Immature natural killer cell (primary cell): ENCODE measurements at regions not wholly inside any gene's neighbourhood (a gene's known extent, or its start where the extent isn't known, plus 50 kb on each side); places are given as distances from the start of the nearest gene placed in this dataset.
A peak's percentile ranks its signal among the peaks of the same experiment; 100 is the strongest.

Experiments used
- DNase-seq, 3 donors: peaks; one replicate each; pipeline ENCODE4 v3.0.0; 2022; ENCODE audit warnings: mixed read lengths in 1 of 3
- H3K27ac Mint-ChIP-seq, 6 donors: one replicate each; pipeline ENCODE4 v1.8.0; 2020; ENCODE audit warnings: mixed read lengths in 6 of 6, mild to moderate bottlenecking in 5 of 6, inconsistent platforms in 4 of 6, moderate library complexity in 3 of 6
- H3K27me3 Mint-ChIP-seq, 3 donors: one replicate each; pipeline ENCODE4 v1.8.0; 2020 to 2021; ENCODE audit warnings: low read depth in 3 of 3, mild to moderate bottlenecking in 3 of 3, mixed read lengths in 3 of 3, moderate library complexity in 3 of 3, inconsistent platforms in 1 of 3
- H3K36me3 Mint-ChIP-seq, 3 donors: one replicate each; pipeline ENCODE4 v1.8.0; 2020; ENCODE audit warnings: mixed read lengths in 3 of 3, inconsistent platforms in 2 of 3, mild to moderate bottlenecking in 2 of 3
- H3K4me1 Mint-ChIP-seq, 2 donors: one replicate each; pipeline ENCODE4 v1.8.0; 2020; ENCODE audit warnings: inconsistent platforms in 2 of 2, mild to moderate bottlenecking in 2 of 2, mixed read lengths in 2 of 2, moderate library complexity in 1 of 2
- H3K4me3 Mint-ChIP-seq, 5 donors: one replicate each; pipeline ENCODE4 v1.8.0; 2020; ENCODE audit warnings: mild to moderate bottlenecking in 5 of 5, mixed read lengths in 5 of 5, inconsistent platforms in 3 of 5, moderate library complexity in 3 of 5
- H3K9me3 Mint-ChIP-seq, 6 donors: one replicate each; pipeline ENCODE4 v1.8.0; 2020; ENCODE audit warnings: mild to moderate bottlenecking in 6 of 6, mixed read lengths in 6 of 6, inconsistent platforms in 4 of 6, moderate library complexity in 3 of 6

DNA sequence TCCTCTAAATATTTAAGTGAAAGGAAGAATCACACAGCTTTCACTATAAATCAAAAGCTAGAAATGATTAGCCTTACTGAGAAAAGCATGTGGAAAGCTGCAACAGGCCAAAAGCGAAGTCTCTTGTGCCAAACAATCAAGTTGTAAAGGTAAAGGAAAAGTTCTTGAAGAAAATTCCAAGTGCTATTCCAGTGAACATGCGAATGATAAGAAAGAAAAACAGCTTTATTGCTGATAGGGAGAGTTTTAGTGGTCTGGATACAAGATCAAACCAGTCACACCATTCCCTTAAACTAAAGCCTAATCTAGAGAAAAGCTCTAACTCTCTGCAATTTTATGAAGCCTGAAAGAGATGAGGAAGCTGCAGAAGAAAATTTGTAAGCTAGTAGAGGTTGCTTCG, 190.9 kb downstream of the BTG1 start:
- peak overlapping the region in 2 of 6 donors; percentile 12 to 34 for H3K27ac Mint-ChIP-seq
- no peaks in the 10 kb centered on the region for H3K27me3 Mint-ChIP-seq
- H3K9me3 Mint-ChIP-seq, result no peaks in the 10 kb centered on the region
- H3K4me3 Mint-ChIP-seq, result no peak overlapping the region
- peaks cover 0 to 6% (median 0%) of the 10 kb centered on the region in 3 donors for H3K36me3 Mint-ChIP-seq
- no peak for DNase-seq
- no peaks in the 10 kb centered on the region for H3K4me1 Mint-ChIP-seq

GRCh38 chr12:91954326-91954725, 191.3 kb downstream of the BTG1 start:
- H3K4me1 Mint-ChIP-seq, result no peaks in the 10 kb centered on the region
- H3K36me3 Mint-ChIP-seq, result peaks cover 0 to 6% (median 0%) of the 10 kb centered on the region in 3 donors
- no peak overlapping the region for H3K4me3 Mint-ChIP-seq
- DNase-seq, result no peak
- H3K27ac Mint-ChIP-seq, result peak overlapping the region in 2 of 6 donors; percentile 12 to 34
- H3K27me3 Mint-ChIP-seq, result no peaks in the 10 kb centered on the region
- H3K9me3 Mint-ChIP-seq, result no peaks in the 10 kb centered on the region

- Mint-ChIP-seq H3K9me3 (no peaks in the 10 kb centered on the region), H3K27me3 (peaks cover 0 to 1% (median under 1%) of the 10 kb centered on the region in 3 donors), H3K4me1 (peaks cover 5 to 7% of the 10 kb centered on the region in 2 donors), H3K27ac (no peak overlapping the region), H3K36me3 (peaks cover 0 to 4% (median 0%) of the 10 kb centered on the region in 3 donors), H3K4me3 (no peak overlapping the region)
- no peak for DNase-seq
Observed at GRCh38 chr12:91952916-91953315, 192.7 kb downstream of the BTG1 start.

GRCh38 chr12:91951571-91951970, 194.1 kb downstream of the BTG1 start:
- H3K36me3 Mint-ChIP-seq, result no peaks in the 10 kb centered on the region
- peaks cover 5 to 7% of the 10 kb centered on the region in 2 donors for H3K4me1 Mint-ChIP-seq
- H3K4me3 Mint-ChIP-seq, result no peak overlapping the region
- H3K27ac Mint-ChIP-seq, result no peak overlapping the region
- no peak for DNase-seq
- H3K27me3 Mint-ChIP-seq, result peaks cover 0 to 4% (median 2%) of the 10 kb centered on the region in 3 donors
- no peaks in the 10 kb centered on the region for H3K9me3 Mint-ChIP-seq

DNA sequence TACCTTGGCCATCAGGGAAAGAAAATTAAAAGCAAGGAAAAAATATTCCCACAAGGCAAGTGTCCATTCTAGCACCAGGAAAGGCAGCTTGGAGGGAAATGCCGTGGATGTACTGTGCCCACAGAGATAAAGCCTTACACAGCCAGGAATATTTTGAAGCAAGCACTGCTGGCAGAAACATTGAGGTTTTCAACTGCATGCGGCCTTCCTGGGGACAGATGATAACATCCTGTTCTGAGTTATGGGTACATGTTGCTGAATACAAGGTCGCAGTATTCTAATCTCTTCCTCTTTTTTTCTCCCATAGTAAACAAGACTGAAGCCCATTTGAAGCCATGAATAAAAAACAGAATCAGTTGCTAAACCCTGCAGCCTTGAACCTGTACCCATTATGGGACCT, 197.1 kb downstream of the BTG1 start:
- H3K4me3 Mint-ChIP-seq, result no peak overlapping the region
- H3K27ac Mint-ChIP-seq, result peak overlapping the region in 2 of 6 donors; percentile 36 to 85
- H3K9me3 Mint-ChIP-seq, result peaks cover 0 to 2% (median 0%) of the 10 kb centered on the region in 6 donors
- no peaks in the 10 kb centered on the region for H3K36me3 Mint-ChIP-seq
- H3K4me1 Mint-ChIP-seq, result peaks cover 5 to 7% of the 10 kb centered on the region in 2 donors
- peaks cover 0 to 4% (median 2%) of the 10 kb centered on the region in 3 donors for H3K27me3 Mint-ChIP-seq
- DNase-seq, result peak in 1 of 3 donors; percentile 9

GRCh38 chr12:91947459-91947858, 198.2 kb downstream of the BTG1 start:
- no peak overlapping the region for H3K4me3 Mint-ChIP-seq
- H3K4me1 Mint-ChIP-seq, result peaks cover 5 to 7% of the 10 kb centered on the region in 2 donors
- peaks cover 2 to 5% (median 2%) of the 10 kb centered on the region in 3 donors for H3K27me3 Mint-ChIP-seq
- DNase-seq, result no peak
- H3K36me3 Mint-ChIP-seq, result peaks cover 0 to 5% (median 0%) of the 10 kb centered on the region in 3 donors
- peaks cover 0 to 5% (median 0%) of the 10 kb centered on the region in 6 donors for H3K9me3 Mint-ChIP-seq
- peak overlapping the region in 1 of 6 donors; percentile 65 for H3K27ac Mint-ChIP-seq

DNA sequence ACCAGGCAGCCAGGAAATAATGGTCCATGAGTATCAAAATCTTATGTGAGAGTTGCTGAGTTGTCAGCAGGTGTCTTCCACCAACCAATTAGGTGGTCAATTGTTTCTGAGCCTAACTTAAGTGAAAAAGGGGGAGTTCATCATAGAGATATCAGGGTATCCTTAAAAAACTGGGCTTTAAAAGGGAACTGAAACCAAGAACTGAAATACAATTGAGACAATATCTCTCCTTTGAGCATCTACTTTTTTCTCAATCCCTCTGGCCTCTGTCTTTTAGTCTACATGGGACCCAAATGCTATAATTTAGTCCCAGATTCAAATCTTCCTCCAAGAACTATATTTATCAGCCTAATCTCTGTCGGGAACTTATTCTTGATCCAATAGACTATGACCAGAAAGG, 201.0 kb downstream of the BTG1 start:
- H3K4me1 Mint-ChIP-seq, result peaks cover 5 to 7% of the 10 kb centered on the region in 2 donors
- peak overlapping the region in 1 of 6 donors; percentile 2 for H3K27ac Mint-ChIP-seq
- peaks cover 0 to 5% (median 0%) of the 10 kb centered on the region in 6 donors for H3K9me3 Mint-ChIP-seq
- no peak overlapping the region for H3K4me3 Mint-ChIP-seq
- H3K27me3 Mint-ChIP-seq, result peaks cover 2 to 7% (median 2%) of the 10 kb centered on the region in 3 donors
- peaks cover 0 to 12% (median 3%) of the 10 kb centered on the region in 3 donors for H3K36me3 Mint-ChIP-seq
- DNase-seq, result no peak

GRCh38 chr12:91940826-91941570, 204.6 kb downstream of the BTG1 start:
- DNase-seq, result no peak
- Mint-ChIP-seq H3K4me3 (no peak overlapping the region), H3K36me3 (peaks cover 0 to 16% (median 3%) of the 10 kb centered on the region in 3 donors), H3K9me3 (peaks cover 0 to 5% (median 0%) of the 10 kb centered on the region in 6 donors), H3K27ac (no peak overlapping the region), H3K27me3 (peaks cover 0 to 3% (median 2%) of the 10 kb centered on the region in 3 donors), H3K4me1 (no peaks in the 10 kb centered on the region)

GRCh38 chr12:91940322-91940721, 205.3 kb downstream of the BTG1 start:
- H3K36me3 Mint-ChIP-seq, result peaks cover 0 to 16% (median 3%) of the 10 kb centered on the region in 3 donors
- H3K27ac Mint-ChIP-seq, result no peak overlapping the region
- H3K4me3 Mint-ChIP-seq, result no peak overlapping the region
- no peak for DNase-seq
- peaks cover 0 to 3% (median 2%) of the 10 kb centered on the region in 3 donors for H3K27me3 Mint-ChIP-seq
- H3K4me1 Mint-ChIP-seq, result no peaks in the 10 kb centered on the region
- peaks cover 0 to 5% (median 0%) of the 10 kb centered on the region in 6 donors for H3K9me3 Mint-ChIP-seq

GRCh38 chr12:91937706-91938105, 207.9 kb downstream of the BTG1 start:
- Mint-ChIP-seq H3K27me3 (peaks cover 0 to 3% (median 2%) of the 10 kb centered on the region in 3 donors), H3K4me1 (no peaks in the 10 kb centered on the region), H3K9me3 (peaks cover 0 to 2% (median 0%) of the 10 kb centered on the region in 6 donors), H3K27ac (peak overlapping the region in 1 of 6 donors; percentile 3), H3K36me3 (peaks cover 0 to 11% (median 3%) of the 10 kb centered on the region in 3 donors), H3K4me3 (no peak overlapping the region)
- DNase-seq, result no peak

DNA sequence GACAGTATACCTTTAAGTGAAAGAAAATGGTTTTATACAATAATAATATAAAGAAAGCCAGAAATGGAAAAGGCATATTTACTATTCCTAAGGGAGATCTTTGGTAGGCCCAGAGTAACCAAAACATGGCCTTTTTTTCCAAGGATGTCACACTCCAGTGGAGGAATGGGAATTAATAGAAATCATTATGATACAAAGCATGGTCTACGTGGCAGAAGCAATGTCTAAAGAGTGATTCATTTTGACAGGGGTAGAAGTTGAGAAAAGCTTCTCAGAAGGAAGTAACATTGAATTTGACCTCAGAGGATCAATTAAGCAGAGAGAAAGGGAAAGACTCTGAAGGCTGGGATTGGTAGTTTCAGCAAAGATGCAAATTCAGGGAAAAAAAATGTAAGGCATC, 208.6 kb downstream of the BTG1 start:
- H3K27me3 Mint-ChIP-seq, result peaks cover 0 to 2% (median 0%) of the 10 kb centered on the region in 3 donors
- no peak for DNase-seq
- no peaks in the 10 kb centered on the region for H3K4me1 Mint-ChIP-seq
- peak overlapping the region in 2 of 6 donors; percentile 3 to 24 for H3K27ac Mint-ChIP-seq
- peaks cover 0 to 11% (median 3%) of the 10 kb centered on the region in 3 donors for H3K36me3 Mint-ChIP-seq
- no peaks in the 10 kb centered on the region for H3K9me3 Mint-ChIP-seq
- no peak overlapping the region for H3K4me3 Mint-ChIP-seq

DNA sequence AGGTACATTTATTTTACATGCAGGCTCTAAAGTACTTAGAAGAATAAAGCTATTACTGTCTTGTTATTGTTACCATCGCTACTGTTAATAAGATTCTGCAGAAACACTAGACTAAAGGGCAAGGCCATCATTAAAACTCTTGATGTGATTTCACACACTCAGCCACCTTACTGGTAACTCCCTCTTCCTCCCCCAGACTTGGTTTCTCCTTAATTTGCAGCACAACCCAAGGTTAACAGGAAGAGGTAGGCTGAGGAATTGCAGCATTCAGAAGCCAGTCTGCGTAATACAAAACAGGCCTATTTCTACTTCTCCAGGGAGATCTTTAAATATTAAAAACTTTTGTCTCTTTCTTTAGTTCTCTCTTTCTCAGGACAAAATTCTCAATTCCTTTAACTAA, 210.3 kb downstream of the BTG1 start:
- DNase-seq, result no peak
- Mint-ChIP-seq H3K36me3 (peaks cover 0 to 8% (median 0%) of the 10 kb centered on the region in 3 donors), H3K27me3 (no peaks in the 10 kb centered on the region), H3K9me3 (no peaks in the 10 kb centered on the region), H3K4me1 (no peaks in the 10 kb centered on the region), H3K4me3 (no peak overlapping the region), H3K27ac (no peak overlapping the region)

DNA sequence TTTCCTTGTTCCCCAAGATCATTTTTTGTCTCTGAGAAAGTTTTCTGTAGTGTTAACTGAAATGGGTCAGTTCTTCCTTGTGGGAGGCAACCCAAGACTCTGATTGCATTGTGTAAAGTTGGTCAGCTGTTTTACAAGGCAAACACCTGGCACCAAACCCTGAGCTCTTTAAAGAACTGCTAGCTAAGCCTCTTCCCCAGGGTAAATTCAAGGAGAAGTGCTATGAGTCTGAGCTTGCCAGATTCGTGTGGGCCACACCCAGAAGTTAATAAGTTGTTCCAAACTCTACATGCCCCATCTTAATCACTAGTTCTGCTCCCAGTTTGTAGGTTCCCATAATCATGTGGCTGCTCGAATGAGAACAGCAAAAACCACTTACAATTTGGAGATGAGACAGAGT, 214.5 kb downstream of the BTG1 start:
- H3K27me3 Mint-ChIP-seq, result peaks cover 0 to 3% (median 0%) of the 10 kb centered on the region in 3 donors
- peak overlapping the region in 1 of 6 donors; percentile 57 for H3K27ac Mint-ChIP-seq
- H3K4me1 Mint-ChIP-seq, result no peaks in the 10 kb centered on the region
- no peak for DNase-seq
- no peaks in the 10 kb centered on the region for H3K36me3 Mint-ChIP-seq
- H3K9me3 Mint-ChIP-seq, result no peaks in the 10 kb centered on the region
- H3K4me3 Mint-ChIP-seq, result no peak overlapping the region

GRCh38 chr12:91928501-91928900, 217.1 kb downstream of the BTG1 start:
- Mint-ChIP-seq H3K4me3 (no peak overlapping the region), H3K4me1 (no peaks in the 10 kb centered on the region), H3K27me3 (peaks cover 0 to 3% (median 0%) of the 10 kb centered on the region in 3 donors), H3K9me3 (peaks cover 0 to 1% (median 0%) of the 10 kb centered on the region in 6 donors), H3K27ac (no peak overlapping the region), H3K36me3 (peaks cover 0 to 4% (median 0%) of the 10 kb centered on the region in 3 donors)
- DNase-seq, result no peak
